Rectal smooth muscle tissue (tissue), 1 donor: ENCODE measurements at regions not wholly inside any gene's neighbourhood (a gene's known extent, or its start where the extent isn't known, plus 50 kb on each side); places are given as distances from the start of the nearest gene placed in this dataset.
"Not testable (repeated sequence)": the region's sequence is repeated elsewhere in the genome, so short reads cannot be mapped to it uniquely, and the experiment has no call there.

ENCODE experiments used
- H3K27ac ChIP-seq: one replicate; pipeline ENCODE4 v1.7.0; 2013; ENCODE audit warnings: low read depth, low read length, inconsistent platforms
- H3K27me3 ChIP-seq: one replicate; pipeline ENCODE4 v1.7.0; 2013; ENCODE audit warnings: low read length; ENCODE audit not compliant: control insufficient read depth, insufficient read depth
- H3K36me3 ChIP-seq: one replicate; pipeline ENCODE4 v1.7.0; 2013; ENCODE audit warnings: low read length; ENCODE audit not compliant: control insufficient read depth, insufficient read depth
- H3K4me1 ChIP-seq: one replicate; pipeline ENCODE4 v1.7.0; 2013; ENCODE audit warnings: low read length; ENCODE audit not compliant: control insufficient read depth, insufficient read depth
- H3K4me3 ChIP-seq: one replicate; pipeline ENCODE4 v1.7.0; 2013; ENCODE audit warnings: low read length
- H3K9ac ChIP-seq: one replicate; pipeline ENCODE4 v1.7.0; 2013; ENCODE audit warnings: low read length

- Histone ChIP-seq H3K4me1 (no peaks in the 10 kb centered on the region), H3K27ac (no peak overlapping the region), H3K4me3 (no peak overlapping the region), H3K36me3 (no peaks in the 10 kb centered on the region), H3K9ac (no peak overlapping the region), H3K27me3 (no peaks in the 10 kb centered on the region)
Observed at GRCh38 chr6:27854421-27854820, 57.8 kb downstream of the OR2B2 start.

GRCh38 chr6:27851440-27851839, 60.8 kb downstream of the OR2B2 start:
- H3K27me3 ChIP-seq: no peaks in the 10 kb centered on the region
- H3K9ac ChIP-seq: no peak overlapping the region

GRCh38 chr6:27849001-27849400, 63.2 kb downstream of the OR2B2 start:
- H3K27ac ChIP-seq, H3K27me3 ChIP-seq, H3K36me3 ChIP-seq, H3K4me1 ChIP-seq, H3K4me3 ChIP-seq, H3K9ac ChIP-seq: not testable (repeated sequence)

More at GRCh38 chr6:27851440-27851839, 60.8 kb downstream of the OR2B2 start:
- no peaks in the 10 kb centered on the region for H3K4me1 ChIP-seq
- no peak overlapping the region for H3K27ac ChIP-seq
- H3K36me3 ChIP-seq: no peaks in the 10 kb centered on the region
- no peak overlapping the region for H3K4me3 ChIP-seq

DNA sequence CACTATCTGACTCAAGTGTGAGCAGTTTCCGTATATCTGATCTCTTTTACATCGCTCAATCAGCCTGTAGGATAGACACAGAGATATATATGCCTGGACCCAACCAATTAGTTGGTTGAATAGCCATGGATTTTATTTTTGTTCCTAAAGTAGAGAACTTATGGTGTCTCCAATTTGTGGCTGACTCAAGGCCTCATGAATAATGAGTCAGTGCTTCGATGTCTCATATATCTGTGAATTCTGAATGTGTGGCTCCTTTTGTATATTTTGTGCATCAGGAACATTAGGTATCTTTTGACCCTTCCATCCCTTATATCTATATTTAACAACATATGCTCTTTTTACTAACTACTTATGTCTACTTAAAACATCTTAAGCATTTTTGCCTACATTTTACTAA, 64.5 kb downstream of the OR2B2 start:
- Histone ChIP-seq H3K36me3 (no peaks in the 10 kb centered on the region), H3K4me1 (no peaks in the 10 kb centered on the region), H3K27ac (no peak overlapping the region), H3K27me3 (no peaks in the 10 kb centered on the region), H3K9ac (no peak overlapping the region), H3K4me3 (no peak overlapping the region)

DNA sequence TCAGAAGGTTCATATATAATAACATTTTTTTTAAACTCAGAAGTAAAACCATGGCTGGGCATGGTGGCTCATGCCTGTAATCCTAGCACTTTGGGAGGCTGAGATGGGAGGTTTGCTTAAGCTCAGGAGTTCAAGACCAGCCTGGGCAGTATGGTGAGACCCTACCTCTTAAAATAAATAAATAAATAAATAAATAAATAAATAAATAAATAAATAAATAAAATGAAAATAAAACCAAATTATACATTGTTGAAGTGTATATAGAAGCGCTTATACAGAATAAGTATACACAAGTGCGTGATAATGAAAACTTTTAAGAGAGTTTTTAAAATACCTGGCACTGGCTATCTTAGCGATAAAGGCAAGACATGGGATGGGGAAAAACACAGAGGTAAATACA, 71.6 kb downstream of the OR2B2 start:
- H3K27me3 ChIP-seq: no peaks in the 10 kb centered on the region
- H3K36me3 ChIP-seq: no peaks in the 10 kb centered on the region
- no peak overlapping the region for H3K4me3 ChIP-seq
- H3K4me1 ChIP-seq: peaks cover 3% of the 10 kb centered on the region
- no peak overlapping the region for H3K9ac ChIP-seq
- no peak overlapping the region for H3K27ac ChIP-seq

DNA sequence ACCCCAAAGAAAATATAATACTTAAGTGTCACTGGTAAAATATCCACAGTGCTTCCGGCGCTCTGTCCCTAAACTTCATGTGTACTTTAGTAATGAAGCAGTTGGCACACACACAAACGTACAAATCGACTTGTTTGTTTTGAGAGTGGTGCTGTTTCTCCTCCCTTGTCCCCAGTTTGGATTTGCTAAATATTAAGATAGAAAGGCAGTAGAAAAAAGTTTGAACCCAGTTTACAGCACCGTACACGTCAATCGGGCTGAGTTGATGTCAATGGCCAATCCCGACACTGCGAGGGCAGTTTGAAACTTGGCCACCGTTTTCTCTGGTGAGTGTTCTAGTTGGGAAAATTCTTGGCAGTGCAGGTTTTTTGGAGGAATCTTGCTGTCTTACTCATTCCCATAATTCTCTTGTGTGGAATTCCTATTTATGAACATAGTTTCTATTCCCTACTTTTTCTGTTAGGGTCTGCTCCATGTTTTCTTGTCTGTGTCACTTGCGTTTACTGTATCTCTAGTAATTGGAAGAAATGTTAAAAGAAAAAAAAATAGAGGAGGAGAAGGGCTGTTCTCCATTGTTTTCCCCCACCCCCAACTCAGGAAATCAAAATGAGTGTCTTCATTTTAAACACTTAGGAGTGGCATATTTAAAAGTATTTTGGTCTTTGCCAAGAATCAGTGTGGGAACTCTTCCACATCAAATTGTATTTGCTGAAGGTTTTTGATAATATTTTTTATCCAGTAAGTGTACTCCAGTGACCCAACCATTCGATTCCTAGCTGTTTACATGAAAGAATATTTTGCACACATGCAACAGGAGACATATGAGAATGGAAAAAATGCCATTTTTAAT, 72.3 kb downstream of the OR2B2 start:
- peak overlapping the region; percentile 73 for H3K4me3 ChIP-seq
- H3K9ac ChIP-seq: peak overlapping the region; percentile 17
- H3K27me3 ChIP-seq: no peaks in the 10 kb centered on the region
- no peaks in the 10 kb centered on the region for H3K36me3 ChIP-seq
- H3K4me1 ChIP-seq: peaks cover 3% of the 10 kb centered on the region
- H3K27ac ChIP-seq: no peak overlapping the region

- no peaks in the 10 kb centered on the region for H3K27me3 ChIP-seq
- peaks cover 3% of the 10 kb centered on the region for H3K4me1 ChIP-seq
- no peaks in the 10 kb centered on the region for H3K36me3 ChIP-seq
- H3K4me3 ChIP-seq: peak overlapping the region; percentile 73
- peak overlapping the region; percentile 97 for H3K27ac ChIP-seq
- H3K9ac ChIP-seq: peak overlapping the region; percentile 78
Observed at GRCh38 chr6:27838945-27839625, 73.1 kb downstream of the OR2B2 start.

DNA sequence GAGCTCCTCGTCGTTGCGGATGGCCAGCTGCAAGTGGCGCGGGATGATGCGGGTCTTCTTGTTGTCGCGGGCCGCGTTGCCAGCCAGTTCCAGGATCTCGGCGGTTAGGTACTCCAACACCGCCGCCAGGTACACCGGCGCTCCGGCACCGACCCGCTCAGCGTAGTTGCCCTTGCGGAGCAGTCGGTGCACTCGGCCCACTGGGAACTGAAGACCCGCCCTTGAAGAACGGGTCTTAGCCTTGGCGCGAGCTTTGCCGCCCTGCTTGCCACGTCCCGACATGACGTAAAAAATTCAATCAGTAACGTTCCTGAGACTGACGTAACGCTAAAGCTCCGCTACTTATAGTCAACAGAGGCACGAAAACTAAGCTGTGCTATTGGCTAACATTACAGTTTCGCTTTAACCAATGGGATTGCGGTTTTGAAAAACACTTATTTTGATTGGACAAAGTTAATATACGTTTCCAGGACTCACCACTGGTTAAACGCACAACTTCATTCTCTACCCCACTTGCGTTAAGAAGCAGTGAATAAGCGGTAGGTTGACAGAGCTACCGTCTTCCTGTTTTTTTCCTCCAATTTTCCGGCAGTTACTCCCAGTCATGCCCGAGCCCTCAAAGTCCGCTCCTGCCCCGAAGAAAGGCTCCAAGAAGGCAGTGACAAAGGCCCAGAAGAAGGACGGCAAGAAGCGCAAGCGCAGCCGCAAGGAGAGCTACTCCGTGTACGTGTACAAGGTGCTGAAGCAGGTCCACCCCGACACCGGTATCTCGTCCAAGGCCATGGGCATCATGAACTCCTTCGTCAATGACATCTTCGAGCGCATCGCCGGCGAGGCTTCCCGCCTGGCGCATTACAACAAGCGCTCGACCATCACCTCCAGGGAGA, 73.9 kb downstream of the OR2B2 start:
- peak overlapping the region; percentile 90 for H3K9ac ChIP-seq
- H3K4me3 ChIP-seq: peak overlapping the region; percentile 73
- H3K27ac ChIP-seq: peak overlapping the region; percentile 97
- H3K36me3 ChIP-seq: no peaks in the 10 kb centered on the region
- H3K27me3 ChIP-seq: no peaks in the 10 kb centered on the region
- peaks cover 3% of the 10 kb centered on the region for H3K4me1 ChIP-seq

DNA sequence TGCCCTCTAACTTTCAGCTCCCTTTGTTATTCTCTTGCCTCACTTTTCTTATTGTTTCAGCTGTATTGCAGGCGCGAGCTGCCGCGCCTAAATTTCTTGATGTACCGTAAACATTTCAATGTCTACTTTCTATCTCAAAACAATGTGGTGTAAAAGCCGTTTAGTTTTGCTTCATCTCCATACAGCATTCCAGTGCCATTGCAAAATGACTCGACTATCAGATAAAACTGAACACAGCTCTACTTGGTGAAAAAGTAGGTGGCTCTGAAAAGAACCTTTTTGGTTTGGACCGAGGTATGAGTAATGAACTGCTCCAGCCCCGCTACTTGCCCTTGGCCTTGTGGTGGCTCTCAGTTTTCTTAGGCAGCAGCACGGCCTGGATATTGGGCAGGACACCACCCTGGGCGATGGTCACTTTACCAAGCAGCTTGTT, 74.6 kb downstream of the OR2B2 start:
- Histone ChIP-seq H3K27ac (peak overlapping the region; percentile 97), H3K9ac (peak overlapping the region; percentile 90), H3K27me3 (no peaks in the 10 kb centered on the region), H3K4me1 (peaks cover 3% of the 10 kb centered on the region), H3K36me3 (no peaks in the 10 kb centered on the region), H3K4me3 (peak overlapping the region; percentile 73)

GRCh38 chr6:27836783-27837624, 75.2 kb downstream of the OR2B2 start:
- H3K27ac ChIP-seq: peak overlapping the region; percentile 97
- peaks cover 3% of the 10 kb centered on the region for H3K4me1 ChIP-seq
- H3K36me3 ChIP-seq: no peaks in the 10 kb centered on the region
- H3K27me3 ChIP-seq: no peaks in the 10 kb centered on the region
- peak overlapping the region; percentile 90 for H3K9ac ChIP-seq
- H3K4me3 ChIP-seq: peak overlapping the region; percentile 73

DNA sequence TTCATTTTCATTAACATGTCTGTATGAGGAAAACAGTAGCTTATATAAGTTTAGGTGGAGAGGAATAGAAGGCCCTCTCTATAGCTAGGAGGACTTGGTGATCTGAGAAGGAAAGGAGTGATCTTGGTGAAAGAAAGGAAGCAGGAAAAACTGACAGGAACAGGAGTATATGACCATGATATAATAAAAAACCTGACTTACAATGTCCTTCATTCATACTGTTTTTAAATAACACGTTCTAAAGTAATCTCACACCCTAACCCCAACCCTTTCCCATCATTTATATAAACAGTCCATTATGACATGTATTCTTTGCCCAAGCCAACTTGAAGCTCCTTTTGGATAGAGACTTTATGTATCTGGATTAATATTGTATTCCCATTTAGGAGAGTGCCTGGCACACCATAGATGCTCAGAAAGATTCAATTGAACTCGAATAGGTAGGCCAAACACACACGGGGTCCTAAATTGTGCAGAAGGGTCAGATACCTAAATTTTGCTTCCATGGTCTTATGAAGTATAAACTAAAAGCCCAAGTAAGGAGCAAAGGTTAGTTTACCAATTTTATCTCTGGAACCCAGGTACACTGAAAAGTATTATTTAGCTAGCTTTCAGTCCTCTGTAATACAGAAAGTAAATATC, 75.9 kb downstream of the OR2B2 start:
- H3K4me3 ChIP-seq: peak overlapping the region; percentile 73

More for the DNA sequence above, 75.9 kb downstream of the OR2B2 start:
- Histone ChIP-seq H3K4me1 (peaks cover 3% of the 10 kb centered on the region), H3K27ac (peak overlapping the region; percentile 97), H3K36me3 (no peaks in the 10 kb centered on the region), H3K9ac (no peak overlapping the region), H3K27me3 (no peaks in the 10 kb centered on the region)
